ENCODE measurements at regions not wholly inside any gene's neighbourhood (a gene's known extent, or its start where the extent isn't known, plus 50 kb on each side); places are given as distances from the start of the nearest gene placed in this dataset.

DNA sequence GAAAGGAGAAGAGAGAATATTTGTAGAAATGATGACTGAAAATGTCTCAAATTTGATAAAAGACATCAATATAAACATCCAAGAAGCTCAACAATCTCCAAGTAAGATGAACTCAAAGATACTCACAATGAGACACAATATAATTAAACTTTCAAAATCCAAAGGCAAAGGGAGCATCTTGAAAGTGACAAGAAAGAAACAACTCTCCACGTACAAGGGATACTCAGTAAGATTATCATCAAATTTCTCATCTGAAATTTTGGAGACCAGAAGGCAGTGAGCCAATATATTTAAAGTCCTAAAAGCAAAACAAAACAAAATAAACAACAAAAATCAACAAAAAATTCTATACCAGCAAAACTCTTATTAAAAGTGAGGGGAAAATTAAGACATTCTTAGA is 428.7 kb downstream of the NFIB start:
- H3K9me3 ChIP-seq (ENCODE audit: control insufficient read depth, low read depth, low read length): no peaks in the 10 kb centered on the region
- H3K4me1 ChIP-seq (ENCODE audit: control insufficient read depth, extremely low read depth, insufficient read depth, low read length): no peaks in the 10 kb centered on the region
- H2AFZ ChIP-seq (ENCODE audit: control insufficient read depth, low read length): no peak overlapping the region
- no peaks in the 10 kb centered on the region for H4K20me1 ChIP-seq (ENCODE audit: control insufficient read depth, extremely low read depth, insufficient read depth, low read length)
- H3K79me2 ChIP-seq (ENCODE audit: control insufficient read depth, insufficient read depth, low read length): no peaks in the 10 kb centered on the region
- TF ChIP-seq, protein P1, sequence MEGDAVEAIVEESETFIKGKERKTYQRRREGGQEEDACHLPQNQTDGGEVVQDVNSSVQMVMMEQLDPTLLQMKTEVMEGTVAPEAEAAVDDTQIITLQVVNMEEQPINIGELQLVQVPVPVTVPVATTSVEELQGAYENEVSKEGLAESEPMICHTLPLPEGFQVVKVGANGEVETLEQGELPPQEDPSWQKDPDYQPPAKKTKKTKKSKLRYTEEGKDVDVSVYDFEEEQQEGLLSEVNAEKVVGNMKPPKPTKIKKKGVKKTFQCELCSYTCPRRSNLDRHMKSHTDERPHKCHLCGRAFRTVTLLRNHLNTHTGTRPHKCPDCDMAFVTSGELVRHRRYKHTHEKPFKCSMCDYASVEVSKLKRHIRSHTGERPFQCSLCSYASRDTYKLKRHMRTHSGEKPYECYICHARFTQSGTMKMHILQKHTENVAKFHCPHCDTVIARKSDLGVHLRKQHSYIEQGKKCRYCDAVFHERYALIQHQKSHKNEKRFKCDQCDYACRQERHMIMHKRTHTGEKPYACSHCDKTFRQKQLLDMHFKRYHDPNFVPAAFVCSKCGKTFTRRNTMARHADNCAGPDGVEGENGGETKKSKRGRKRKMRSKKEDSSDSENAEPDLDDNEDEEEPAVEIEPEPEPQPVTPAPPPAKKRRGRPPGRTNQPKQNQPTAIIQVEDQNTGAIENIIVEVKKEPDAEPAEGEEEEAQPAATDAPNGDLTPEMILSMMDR (optimal IDR thresholded peaks at IDR 0.05 in 1 of 3, IDR thresholded peaks at IDR 0.05 in 1 of 3, conservative IDR thresholded peaks at IDR 0.05 in 1 of 3; ENCODE audit: extremely low read depth in 1 of 3, insufficient read depth in 2 of 3, low read length in 3 of 3): no peak
- no peak for TF ChIP-seq EZH2 (IDR thresholded peaks at IDR 0.05; ENCODE audit: low read length)
- H3K4me2 ChIP-seq (ENCODE audit: control insufficient read depth, extremely low read depth, insufficient read depth, low read depth, low read length): no peak overlapping the region
- FAIRE-seq (no peak), DNase-seq (ENCODE audit: low read depth, low spot score) (no peak)
- H3K9ac ChIP-seq (ENCODE audit: control insufficient read depth, extremely low read depth, insufficient read depth, low read length): no peak overlapping the region
- no peaks in the 10 kb centered on the region for H3K27me3 ChIP-seq (ENCODE audit: control insufficient read depth, extremely low read depth, insufficient read depth, low read length)
- H3K9me1 ChIP-seq (ENCODE audit: control insufficient read depth, extremely low read depth, insufficient read depth, low read length): no peaks in the 10 kb centered on the region
- no peaks in the 10 kb centered on the region for H3K36me3 ChIP-seq (ENCODE audit: control insufficient read depth in 2 of 2, extremely low read depth in 1 of 2, insufficient read depth in 2 of 2, low read length in 2 of 2)
- H3K4me3 ChIP-seq (ENCODE audit: control insufficient read depth in 2 of 3, extremely low read depth in 1 of 3, insufficient read depth in 2 of 3, low read depth in 1 of 3, low read length in 3 of 3): no peak overlapping the region
- dilution Hi-C loops (cut with MboI; ENCODE audit: extremely low pct_ligation_motif_present, low sequenced_read_pairs): no loop called here
- H3K27ac ChIP-seq (ENCODE audit: control insufficient read depth, insufficient read depth, low read length): no peak overlapping the region

DNA sequence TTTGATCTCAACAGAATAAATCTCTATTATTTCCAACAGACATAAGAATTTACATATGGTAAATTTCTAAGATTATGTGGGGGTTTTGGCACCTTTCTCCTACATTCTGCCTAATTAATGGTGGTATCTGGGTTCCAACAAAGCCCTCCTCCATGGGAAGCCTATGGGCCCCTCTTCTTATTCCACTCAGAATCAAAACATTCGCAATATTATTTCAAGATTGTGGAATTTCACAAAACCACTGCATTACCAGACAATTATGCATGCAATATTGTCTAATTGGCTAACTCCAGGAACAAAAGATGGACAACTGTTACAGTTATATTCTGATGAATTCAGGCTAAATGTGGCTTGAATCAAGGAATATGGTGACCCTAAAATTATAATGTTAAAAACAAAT is 434.0 kb downstream of the NFIB start:
- DNase-seq (ENCODE audit: low read depth, low spot score): no peak
- Histone ChIP-seq H3K9me1 (ENCODE audit: control insufficient read depth, extremely low read depth, insufficient read depth, low read length) (no peaks in the 10 kb centered on the region), H3K4me2 (ENCODE audit: control insufficient read depth, extremely low read depth, insufficient read depth, low read depth, low read length) (no peak overlapping the region), H3K4me3 (ENCODE audit: control insufficient read depth in 2 of 3, extremely low read depth in 1 of 3, insufficient read depth in 2 of 3, low read depth in 1 of 3, low read length in 3 of 3) (no peak overlapping the region), H3K79me2 (ENCODE audit: control insufficient read depth, insufficient read depth, low read length) (no peaks in the 10 kb centered on the region), H3K27me3 (ENCODE audit: control insufficient read depth, extremely low read depth, insufficient read depth, low read length) (no peaks in the 10 kb centered on the region), H2AFZ (ENCODE audit: control insufficient read depth, low read length) (no peak overlapping the region), H3K9ac (ENCODE audit: control insufficient read depth, extremely low read depth, insufficient read depth, low read length) (no peak overlapping the region), H4K20me1 (ENCODE audit: control insufficient read depth, extremely low read depth, insufficient read depth, low read length) (no peaks in the 10 kb centered on the region), H3K36me3 (ENCODE audit: control insufficient read depth in 2 of 2, extremely low read depth in 1 of 2, insufficient read depth in 2 of 2, low read length in 2 of 2) (no peaks in the 10 kb centered on the region), H3K9me3 (ENCODE audit: control insufficient read depth, low read depth, low read length) (no peaks in the 10 kb centered on the region), H3K27ac (ENCODE audit: control insufficient read depth, insufficient read depth, low read length) (no peak overlapping the region), H3K4me1 (ENCODE audit: control insufficient read depth, extremely low read depth, insufficient read depth, low read length) (no peaks in the 10 kb centered on the region)
- dilution Hi-C loops (cut with MboI; ENCODE audit: extremely low pct_ligation_motif_present, low sequenced_read_pairs): no loop called here
- FAIRE-seq: no peak
- TF ChIP-seq EZH2 (IDR thresholded peaks at IDR 0.05; ENCODE audit: low read length): no peak
- TF ChIP-seq, protein P1 (optimal IDR thresholded peaks at IDR 0.05 in 1 of 3, IDR thresholded peaks at IDR 0.05 in 1 of 3, conservative IDR thresholded peaks at IDR 0.05 in 1 of 3; ENCODE audit: extremely low read depth in 1 of 3, insufficient read depth in 2 of 3, low read length in 3 of 3): no peak

Data from keratinocyte (primary cell).